ENCODE measurements at regions not wholly inside any gene's neighbourhood (a gene's known extent, or its start where the extent isn't known, plus 50 kb on each side); places are given as distances from the start of the nearest gene placed in this dataset.
"Not testable (repeated sequence)": the region's sequence is repeated elsewhere in the genome, so short reads cannot be mapped to it uniquely, and the experiment has no call there.

- H3K9me3 ChIP-seq (ENCODE audit: low read depth, low read length), result peaks cover 2% of the 10 kb centered on the region
- H3K4me1 ChIP-seq (ENCODE audit: insufficient read depth, low read length), result no peaks in the 10 kb centered on the region
- no peak for DNase-seq (ENCODE audit: insufficient read length, low spot score, missing footprints)
- no peaks in the 10 kb centered on the region for H4K20me1 ChIP-seq (ENCODE audit: insufficient read depth, low read length)
- H3K79me2 ChIP-seq (ENCODE audit: insufficient read depth, low read length), result no peaks in the 10 kb centered on the region
- H3K4me2 ChIP-seq (ENCODE audit: insufficient read depth, low read length), result no peak overlapping the region
- no peak overlapping the region for H3K4me3 ChIP-seq (ENCODE audit: insufficient read depth, low read length)
- H3K36me3 ChIP-seq (ENCODE audit: insufficient read depth, low read length), result no peaks in the 10 kb centered on the region
- no peak overlapping the region for H2AFZ ChIP-seq (ENCODE audit: low read length)
- no peak overlapping the region for H3K27ac ChIP-seq (ENCODE audit: low read depth, low read length)
- TF ChIP-seq CTCF (IDR thresholded peaks at IDR 0.05; ENCODE audit: extremely low read depth, low read depth, low read length), result no peak
- H3K27me3 ChIP-seq (ENCODE audit: insufficient read depth, low read length), result no peaks in the 10 kb centered on the region
These were observed 74.4 kb downstream of the FTHL17 start for GRCh38 chrX:30997411-30997810.

GRCh38 chrX:30995705-30996104 is 76.1 kb downstream of the FTHL17 start:
- DNase-seq (ENCODE audit: insufficient read length, low spot score, missing footprints), result no peak
- TF ChIP-seq CTCF (IDR thresholded peaks at IDR 0.05; ENCODE audit: extremely low read depth, low read depth, low read length), result no peak
- no peaks in the 10 kb centered on the region for H3K4me1 ChIP-seq (ENCODE audit: insufficient read depth, low read length)
- H3K36me3 ChIP-seq (ENCODE audit: insufficient read depth, low read length), result no peaks in the 10 kb centered on the region
- no peak overlapping the region for H3K27ac ChIP-seq (ENCODE audit: low read depth, low read length)
- H2AFZ ChIP-seq (ENCODE audit: low read length), result no peak overlapping the region
- H3K27me3 ChIP-seq (ENCODE audit: insufficient read depth, low read length), result no peaks in the 10 kb centered on the region
- no peaks in the 10 kb centered on the region for H3K9me3 ChIP-seq (ENCODE audit: low read depth, low read length)
- no peak overlapping the region for H3K4me2 ChIP-seq (ENCODE audit: insufficient read depth, low read length)
- no peaks in the 10 kb centered on the region for H3K79me2 ChIP-seq (ENCODE audit: insufficient read depth, low read length)
- H4K20me1 ChIP-seq (ENCODE audit: insufficient read depth, low read length), result no peaks in the 10 kb centered on the region
- H3K4me3 ChIP-seq (ENCODE audit: insufficient read depth, low read length), result no peak overlapping the region

- Histone ChIP-seq H3K9me3 (ENCODE audit: low read depth, low read length) (no peaks in the 10 kb centered on the region), H4K20me1 (ENCODE audit: insufficient read depth, low read length) (no peaks in the 10 kb centered on the region), H3K4me1 (ENCODE audit: insufficient read depth, low read length) (no peaks in the 10 kb centered on the region), H3K4me3 (ENCODE audit: insufficient read depth, low read length) (no peak overlapping the region), H2AFZ (ENCODE audit: low read length) (no peak overlapping the region), H3K27me3 (ENCODE audit: insufficient read depth, low read length) (no peaks in the 10 kb centered on the region), H3K79me2 (ENCODE audit: insufficient read depth, low read length) (no peaks in the 10 kb centered on the region), H3K27ac (ENCODE audit: low read depth, low read length) (no peak overlapping the region), H3K36me3 (ENCODE audit: insufficient read depth, low read length) (no peaks in the 10 kb centered on the region), H3K4me2 (ENCODE audit: insufficient read depth, low read length) (no peak overlapping the region)
- TF ChIP-seq CTCF (IDR thresholded peaks at IDR 0.05; ENCODE audit: extremely low read depth, low read depth, low read length), result no peak
- no peak for DNase-seq (ENCODE audit: insufficient read length, low spot score, missing footprints)
These were observed 76.7 kb downstream of the FTHL17 start for GRCh38 chrX:30995060-30995700.

GRCh38 chrX:30994018-30994417 is 77.8 kb downstream of the FTHL17 start:
- not testable (repeated sequence) for H3K79me2 ChIP-seq (ENCODE audit: insufficient read depth, low read length); H4K20me1 ChIP-seq (ENCODE audit: insufficient read depth, low read length); H3K36me3 ChIP-seq (ENCODE audit: insufficient read depth, low read length); H3K4me2 ChIP-seq (ENCODE audit: insufficient read depth, low read length); H3K4me1 ChIP-seq (ENCODE audit: insufficient read depth, low read length); H3K27me3 ChIP-seq (ENCODE audit: insufficient read depth, low read length); DNase-seq (ENCODE audit: insufficient read length, low spot score, missing footprints); H3K9me3 ChIP-seq (ENCODE audit: low read depth, low read length); H3K4me3 ChIP-seq (ENCODE audit: insufficient read depth, low read length); H3K27ac ChIP-seq (ENCODE audit: low read depth, low read length); H2AFZ ChIP-seq (ENCODE audit: low read length)

All from osteoblast (primary cell).